GM06990 (cell line): ENCODE measurements at regions not wholly inside any gene's neighbourhood (a gene's known extent, or its start where the extent isn't known, plus 50 kb on each side); places are given as distances from the start of the nearest gene placed in this dataset.

Experiments used
- DNase-seq: peaks from one replicate; pipeline ENCODE4 v3.0.0-alpha.2; 2011; ENCODE audit not compliant: insufficient read length; ENCODE audit errors: extremely low read depth
- H3K27me3 ChIP-seq: replicated peaks from 2 replicates; pipeline ENCODE4 v1.6.0; 2011; ENCODE audit warnings: low read length; ENCODE audit not compliant: control insufficient read depth, insufficient read depth
- H3K36me3 ChIP-seq: 2 replicates; pipeline ENCODE4 v1.5.1; 2011; ENCODE audit warnings: low read length; ENCODE audit not compliant: control insufficient read depth, insufficient read depth
- H3K4me3 ChIP-seq: replicated peaks from 2 replicates; pipeline ENCODE4 v1.5.1; 2011; ENCODE audit warnings: low read depth, mild to moderate bottlenecking, control low read depth, low read length
- TF ChIP-seq, protein P1 (sequence below): IDR thresholded peaks from 2 replicates; pipeline ENCODE4 v1.5.1; 2011; ENCODE audit warnings: low read length, control low read depth, mild to moderate bottlenecking, inconsistent platforms; ENCODE audit not compliant: insufficient read depth, poor library complexity, severe bottlenecking

DNA sequence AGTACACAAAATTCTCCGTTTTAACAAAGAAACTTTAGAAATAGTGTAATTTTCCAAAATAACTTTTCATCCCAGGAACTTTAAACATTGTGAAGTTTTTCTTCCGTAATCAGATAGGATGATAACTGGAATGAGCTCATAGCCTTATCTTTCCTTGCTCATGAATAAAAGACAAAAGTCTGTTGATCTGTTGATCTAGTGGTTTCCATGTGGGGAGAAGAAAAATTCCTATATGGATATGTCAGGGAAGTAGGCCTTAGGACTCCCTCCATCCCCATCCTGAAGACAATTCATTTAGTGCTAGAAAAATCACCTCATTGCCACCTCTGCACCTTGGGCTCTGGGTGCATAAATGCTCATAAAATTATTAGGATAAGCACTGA lies 266.6 kb downstream of the SMARCA2 start:
- TF ChIP-seq, protein P1, sequence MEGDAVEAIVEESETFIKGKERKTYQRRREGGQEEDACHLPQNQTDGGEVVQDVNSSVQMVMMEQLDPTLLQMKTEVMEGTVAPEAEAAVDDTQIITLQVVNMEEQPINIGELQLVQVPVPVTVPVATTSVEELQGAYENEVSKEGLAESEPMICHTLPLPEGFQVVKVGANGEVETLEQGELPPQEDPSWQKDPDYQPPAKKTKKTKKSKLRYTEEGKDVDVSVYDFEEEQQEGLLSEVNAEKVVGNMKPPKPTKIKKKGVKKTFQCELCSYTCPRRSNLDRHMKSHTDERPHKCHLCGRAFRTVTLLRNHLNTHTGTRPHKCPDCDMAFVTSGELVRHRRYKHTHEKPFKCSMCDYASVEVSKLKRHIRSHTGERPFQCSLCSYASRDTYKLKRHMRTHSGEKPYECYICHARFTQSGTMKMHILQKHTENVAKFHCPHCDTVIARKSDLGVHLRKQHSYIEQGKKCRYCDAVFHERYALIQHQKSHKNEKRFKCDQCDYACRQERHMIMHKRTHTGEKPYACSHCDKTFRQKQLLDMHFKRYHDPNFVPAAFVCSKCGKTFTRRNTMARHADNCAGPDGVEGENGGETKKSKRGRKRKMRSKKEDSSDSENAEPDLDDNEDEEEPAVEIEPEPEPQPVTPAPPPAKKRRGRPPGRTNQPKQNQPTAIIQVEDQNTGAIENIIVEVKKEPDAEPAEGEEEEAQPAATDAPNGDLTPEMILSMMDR: no peak
- H3K36me3 ChIP-seq: no peaks in the 10 kb centered on the region
- no peak for DNase-seq
- H3K4me3 ChIP-seq: no peak overlapping the region
- no peaks in the 10 kb centered on the region for H3K27me3 ChIP-seq

DNA sequence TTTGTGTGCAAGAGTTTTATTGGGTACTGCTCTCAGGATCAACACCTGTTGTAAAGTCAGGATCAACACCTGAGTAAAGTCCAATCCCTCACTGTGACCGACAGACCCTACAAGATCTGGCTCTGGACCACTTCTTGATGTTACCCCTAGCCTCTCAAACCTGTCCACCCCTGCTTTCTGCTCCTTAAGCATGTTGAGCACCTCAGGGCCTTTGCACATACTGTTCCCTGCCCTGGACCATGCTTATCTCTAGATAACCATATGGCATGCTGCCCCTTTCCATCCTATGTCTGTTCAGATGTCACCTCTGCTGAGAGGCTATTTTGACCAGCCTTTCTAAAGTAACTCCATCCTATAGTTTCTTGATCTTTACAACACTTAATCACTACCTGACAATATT lies 269.6 kb downstream of the SMARCA2 start:
- no peak for DNase-seq
- H3K36me3 ChIP-seq: no peaks in the 10 kb centered on the region
- no peak overlapping the region for H3K4me3 ChIP-seq
- H3K27me3 ChIP-seq: peaks cover 4% of the 10 kb centered on the region
- TF ChIP-seq, protein P1: no peak

DNA sequence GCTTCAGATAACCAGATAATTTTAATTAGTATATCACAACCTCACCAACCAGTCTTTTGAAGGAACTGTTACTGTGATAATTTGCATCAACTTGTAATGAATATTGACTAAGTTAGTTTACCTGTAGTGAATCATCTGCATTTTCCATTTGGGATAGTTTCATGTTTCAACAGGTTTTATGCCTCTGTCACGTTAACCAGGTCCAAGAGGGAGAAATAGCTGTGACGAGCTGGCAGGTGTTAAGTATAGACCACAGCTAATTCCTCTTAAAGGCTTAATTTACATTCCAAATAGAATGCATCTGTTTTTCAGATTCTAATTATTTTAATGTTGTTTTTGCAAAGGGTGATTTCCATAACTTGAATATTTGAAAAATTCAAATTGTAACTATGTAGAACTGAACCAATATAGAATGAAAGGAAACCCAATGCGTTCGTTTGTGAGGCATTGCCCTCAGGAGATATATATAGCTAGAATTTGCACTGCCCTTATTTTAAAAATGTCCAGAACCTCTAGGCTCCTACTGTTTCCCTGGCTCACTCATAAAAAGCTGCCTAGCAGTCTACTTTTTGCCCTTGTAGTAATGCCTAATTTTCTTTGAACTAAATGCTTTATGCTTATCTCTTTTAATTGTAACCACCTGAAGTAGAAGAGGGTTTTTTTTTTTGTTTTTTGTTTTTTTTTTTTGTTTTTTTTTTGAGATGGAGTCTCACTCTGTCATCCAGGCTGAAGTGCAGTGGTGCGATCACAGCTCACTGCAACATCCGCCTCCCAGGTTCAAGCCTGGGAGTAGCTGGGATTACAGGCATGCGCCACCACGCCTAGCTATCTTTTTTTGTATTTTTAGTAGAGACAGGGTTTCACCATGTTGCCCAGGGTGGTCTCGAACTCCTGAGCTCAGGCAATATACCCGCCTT lies 270.5 kb downstream of the SMARCA2 start:
- DNase-seq: no peak
- peaks cover 4% of the 10 kb centered on the region for H3K27me3 ChIP-seq
- no peaks in the 10 kb centered on the region for H3K36me3 ChIP-seq
- H3K4me3 ChIP-seq: no peak overlapping the region
- TF ChIP-seq, protein P1: no peak

DNA sequence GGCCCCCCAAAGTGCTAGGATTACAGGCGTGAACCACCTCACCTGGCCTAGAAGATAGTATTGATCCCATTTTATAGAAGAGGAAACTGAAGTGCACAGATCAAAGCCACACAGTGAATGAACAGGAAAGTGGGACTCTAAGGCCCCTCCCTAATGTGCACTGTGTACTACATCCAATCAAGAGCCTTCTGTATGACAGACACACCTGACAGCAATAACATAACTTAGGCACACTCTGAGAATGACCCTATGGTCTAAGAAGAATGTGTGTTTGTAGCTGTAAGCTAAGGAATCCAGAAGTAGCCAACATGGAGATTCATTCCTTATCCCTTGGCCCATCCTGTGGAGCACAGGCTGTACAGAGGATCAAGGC lies 271.2 kb downstream of the SMARCA2 start:
- Histone ChIP-seq H3K4me3 (no peak overlapping the region), H3K27me3 (peaks cover 4% of the 10 kb centered on the region), H3K36me3 (no peaks in the 10 kb centered on the region)
- TF ChIP-seq, protein P1: no peak
- no peak for DNase-seq

DNA sequence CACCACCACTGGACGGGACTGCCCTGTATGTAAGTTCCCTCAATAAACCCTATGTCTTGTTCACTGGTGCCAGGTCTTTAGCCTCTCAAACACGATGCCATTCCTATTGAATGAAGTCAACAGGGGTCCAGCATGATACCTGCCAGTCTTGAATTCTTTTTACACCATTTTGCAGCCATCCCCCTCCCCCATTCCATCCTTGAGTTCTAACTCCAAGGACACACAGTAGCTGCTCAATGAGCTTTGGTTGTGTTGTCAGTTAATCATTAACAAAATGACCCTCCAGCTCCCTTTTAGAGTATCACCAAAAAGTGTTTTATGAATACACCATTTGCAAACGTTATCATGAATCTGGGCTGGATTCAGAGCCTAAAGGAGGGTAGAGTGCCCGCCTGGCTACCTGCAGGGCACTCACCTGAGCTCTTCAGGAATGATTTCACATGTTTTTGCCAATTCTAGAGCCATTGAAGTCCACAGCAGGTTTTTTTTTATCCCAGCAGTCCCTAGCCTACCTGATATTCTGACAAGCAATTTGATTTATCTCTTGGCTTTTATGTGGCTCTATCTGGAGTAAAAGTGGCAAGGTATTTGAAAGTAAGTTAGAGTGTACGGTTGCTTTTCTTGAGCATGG lies 271.8 kb downstream of the SMARCA2 start:
- DNase-seq: no peak
- peaks cover 4% of the 10 kb centered on the region for H3K27me3 ChIP-seq
- no peaks in the 10 kb centered on the region for H3K36me3 ChIP-seq
- TF ChIP-seq, protein P1: no peak
- H3K4me3 ChIP-seq: no peak overlapping the region
